ENCODE measurements at regions not wholly inside any gene's neighbourhood (a gene's known extent, or its start where the extent isn't known, plus 50 kb on each side); places are given as distances from the start of the nearest gene placed in this dataset.
"Not testable (repeated sequence)": the region's sequence is repeated elsewhere in the genome, so short reads cannot be mapped to it uniquely, and the experiment has no call there.

- TF ChIP-seq CTCF (IDR thresholded peaks at IDR 0.05; ENCODE audit: low read length); EZH2 (IDR thresholded peaks at IDR 0.05; ENCODE audit: borderline replicate concordance, low read length): not testable (repeated sequence)
Measured at GRCh38 chr6:60367800-60368199, 1918.2 kb downstream of the KHDRBS2 start.
